Astrocyte of the spinal cord (primary cell): ENCODE measurements at regions not wholly inside any gene's neighbourhood (a gene's known extent, or its start where the extent isn't known, plus 50 kb on each side); places are given as distances from the start of the nearest gene placed in this dataset.

Experiments
- DNase-seq: peaks from one replicate; pipeline ENCODE4 v3.0.0; 2011; ENCODE audit warnings: low read depth, low spot score
- H3K4me3 ChIP-seq: 2 replicates; pipeline ENCODE4 v1.5.1; 2011; ENCODE audit warnings: low read depth, mild to moderate bottlenecking, low read length, moderate library complexity
- CTCF ChIP-seq: IDR thresholded peaks from 2 replicates; pipeline ENCODE4 v1.5.1; 2012; ENCODE audit warnings: low read depth, mild to moderate bottlenecking, low read length, inconsistent platforms
- in situ Hi-C: cut with HindIII; loops from 2 replicates; pipeline ENCODE4 v1.10.0; 2017; ENCODE audit warnings: low sequenced_read_pairs

- TF ChIP-seq CTCF = no peak
- no peak overlapping the region for H3K4me3 ChIP-seq
- DNase-seq = no peak
- in situ Hi-C loops = no loop called here
Measured at GRCh38 chr15:96181217-96181616, 149.3 kb upstream of the NR2F2 start.

GRCh38 chr15:96181873-96182301 is 148.6 kb upstream of the NR2F2 start:
- in situ Hi-C loops = no loop called here
- no peak overlapping the region for H3K4me3 ChIP-seq
- DNase-seq = peak; percentile 44
- TF ChIP-seq CTCF = no peak

GRCh38 chr15:96182736-96183513 is 147.6 kb upstream of the NR2F2 start:
- DNase-seq = no peak
- no peak overlapping the region for H3K4me3 ChIP-seq
- TF ChIP-seq CTCF = no peak
- in situ Hi-C loops = no loop called here

- in situ Hi-C loops = no loop called here
- no peak for TF ChIP-seq CTCF
- H3K4me3 ChIP-seq = no peak overlapping the region
- no peak for DNase-seq
Measured at GRCh38 chr15:96183514-96183850, 147.0 kb upstream of the NR2F2 start.

- DNase-seq = no peak
- no peak overlapping the region for H3K4me3 ChIP-seq
- TF ChIP-seq CTCF = no peak
- in situ Hi-C loops = no loop called here
Measured at GRCh38 chr15:96183867-96184266, 146.6 kb upstream of the NR2F2 start.

GRCh38 chr15:96184297-96184696 is 146.2 kb upstream of the NR2F2 start:
- H3K4me3 ChIP-seq = no peak overlapping the region
- in situ Hi-C loops = no loop called here
- DNase-seq = no peak
- no peak for TF ChIP-seq CTCF
